DOHH2 (cell line): ENCODE measurements at regions not wholly inside any gene's neighbourhood (a gene's known extent, or its start where the extent isn't known, plus 50 kb on each side); places are given as distances from the start of the nearest gene placed in this dataset.

Source experiments
- H3F3A ChIP-seq: fragments of 200-600 bp; sonication (generic), shearing (Covaris generic); 2 replicates; pipeline ENCODE4 v1.6.0; 2016; ENCODE audit warnings: antibody characterized with exemption, mild to moderate bottlenecking; ENCODE audit not compliant: control insufficient read depth, insufficient read depth
- H3K27ac ChIP-seq: fragments of 200-600 bp; sonication (generic); 2 replicates; pipeline ENCODE4 v1.5.1; 2014; ENCODE audit warnings: low read depth, mild to moderate bottlenecking, low read length, moderate library complexity
- H3K27me3 ChIP-seq: fragments of 200-600 bp; sonication (generic); 2 replicates; pipeline ENCODE4 v1.6.1; 2014; ENCODE audit warnings: mild to moderate bottlenecking, low read length, mixed read lengths; ENCODE audit not compliant: control insufficient read depth
- H3K36me3 ChIP-seq: fragments of 200-600 bp; sonication (generic); 2 replicates; pipeline ENCODE4 v1.6.1; 2014; ENCODE audit warnings: mild to moderate bottlenecking, low read length, moderate library complexity, mixed read lengths; ENCODE audit not compliant: control insufficient read depth
- H3K4me1 ChIP-seq: fragments of 200-600 bp; sonication (generic); 2 replicates; pipeline ENCODE4 v1.6.1; 2014; ENCODE audit warnings: mild to moderate bottlenecking, low read length, mixed read lengths; ENCODE audit not compliant: control insufficient read depth
- H3K4me2 ChIP-seq: fragments of 200-600 bp; sonication (generic); 2 replicates; pipeline ENCODE4 v1.6.0; 2014; ENCODE audit warnings: mild to moderate bottlenecking, low read length, moderate library complexity
- H3K4me3 ChIP-seq: fragments of 200-600 bp; sonication (generic); 2 replicates; pipeline ENCODE4 v1.5.1; 2014; ENCODE audit warnings: mild to moderate bottlenecking, low read length, mixed read lengths
- H3K79me2 ChIP-seq: fragments of 200-600 bp; sonication (generic); 2 replicates; pipeline ENCODE4 v1.6.1; 2014; ENCODE audit warnings: mild to moderate bottlenecking, low read length, mixed read lengths; ENCODE audit not compliant: control insufficient read depth
- H3K9me2 ChIP-seq: fragments of 200-600 bp; sonication (generic); replicated peaks from 2 replicates; pipeline ENCODE4 v1.6.1; 2014; ENCODE audit warnings: mild to moderate bottlenecking, low read length, mixed read lengths; ENCODE audit not compliant: control insufficient read depth
- H3K9me3 ChIP-seq: fragments of 200-600 bp; sonication (generic); 2 replicates; pipeline ENCODE4 v1.6.1; 2014; ENCODE audit warnings: antibody characterized with exemption, low read length, mixed read lengths; ENCODE audit not compliant: control insufficient read depth, insufficient read depth
- H4K20me1 ChIP-seq: fragments of 200-600 bp; sonication (generic); 2 replicates; pipeline ENCODE4 v1.6.0; 2014; ENCODE audit warnings: low read depth, mild to moderate bottlenecking, antibody characterized with exemption, low read length, moderate library complexity; ENCODE audit not compliant: control insufficient read depth, insufficient read depth
- CTCF ChIP-seq: fragments of 200-600 bp; sonication (generic); IDR thresholded peaks from one replicate; pipeline ENCODE4 v1.5.1; 2014; ENCODE audit warnings: antibody characterized with exemption, mild to moderate bottlenecking, low read depth, low read length; ENCODE audit not compliant: poor library complexity, severe bottlenecking
- EZH2phosphoT487 ChIP-seq: fragments of 200-600 bp; sonication (generic); IDR thresholded peaks from 2 replicates; pipeline ENCODE4 v1.6.1; 2017; ENCODE audit warnings: borderline replicate concordance, mild to moderate bottlenecking, antibody characterized with exemption, low read length, moderate library complexity, mixed read lengths

GRCh38 chr16:14371778-14372431 lies 258.2 kb downstream of the PARN start:
- Histone ChIP-seq H3K9me3 (no peaks in the 10 kb centered on the region), H3K4me3 (no peak overlapping the region), H3K79me2 (no peaks in the 10 kb centered on the region), H3K36me3 (no peaks in the 10 kb centered on the region), H3K4me1 (peaks cover 17% of the 10 kb centered on the region), H3K9me2 (no peaks in the 10 kb centered on the region), H3F3A (no peaks in the 10 kb centered on the region), H3K27me3 (no peaks in the 10 kb centered on the region), H3K27ac (no peak overlapping the region), H3K4me2 (0 out of 2 replicates have a peak overlapping the region, but pooled peaks have one; percentile 11), H4K20me1 (no peaks in the 10 kb centered on the region)
- no peak for TF ChIP-seq CTCF
- TF ChIP-seq EZH2phosphoT487 = no peak

- H3K27me3 ChIP-seq = no peaks in the 10 kb centered on the region
- no peak overlapping the region for H3K4me3 ChIP-seq
- TF ChIP-seq CTCF (no peak), EZH2phosphoT487 (no peak)
- H3K27ac ChIP-seq = no peak overlapping the region
- no peaks in the 10 kb centered on the region for H3K79me2 ChIP-seq
- H3K9me2 ChIP-seq = no peaks in the 10 kb centered on the region
- H3K9me3 ChIP-seq = no peaks in the 10 kb centered on the region
- H3K36me3 ChIP-seq = no peaks in the 10 kb centered on the region
- no peaks in the 10 kb centered on the region for H3F3A ChIP-seq
- peaks cover 11% of the 10 kb centered on the region for H3K4me1 ChIP-seq
- H3K4me2 ChIP-seq = no peak overlapping the region
- H4K20me1 ChIP-seq = no peaks in the 10 kb centered on the region
Measured at GRCh38 chr16:14370736-14371234, 259.3 kb downstream of the PARN start.

- H3K27ac ChIP-seq = no peak overlapping the region
- H3K79me2 ChIP-seq = no peaks in the 10 kb centered on the region
- peaks cover 9% of the 10 kb centered on the region for H3K4me1 ChIP-seq
- H3K27me3 ChIP-seq = no peaks in the 10 kb centered on the region
- H3K9me2 ChIP-seq = no peaks in the 10 kb centered on the region
- TF ChIP-seq EZH2phosphoT487 = no peak
- H3K9me3 ChIP-seq = no peaks in the 10 kb centered on the region
- no peaks in the 10 kb centered on the region for H4K20me1 ChIP-seq
- H3F3A ChIP-seq = no peaks in the 10 kb centered on the region
- no peaks in the 10 kb centered on the region for H3K36me3 ChIP-seq
- H3K4me3 ChIP-seq = no peak overlapping the region
- no peak overlapping the region for H3K4me2 ChIP-seq
Measured at GRCh38 chr16:14369734-14370598, 260.1 kb downstream of the PARN start.

GRCh38 chr16:14368399-14368798 lies 261.7 kb downstream of the PARN start:
- H3K9me3 ChIP-seq = no peaks in the 10 kb centered on the region
- H3K9me2 ChIP-seq = no peaks in the 10 kb centered on the region
- no peak overlapping the region for H3K4me3 ChIP-seq
- H3K36me3 ChIP-seq = no peaks in the 10 kb centered on the region
- TF ChIP-seq CTCF (no peak), EZH2phosphoT487 (no peak)
- no peak overlapping the region for H3K27ac ChIP-seq
- no peak overlapping the region for H3K4me2 ChIP-seq
- H3K79me2 ChIP-seq = no peaks in the 10 kb centered on the region
- peaks cover 9% of the 10 kb centered on the region for H3K4me1 ChIP-seq
- no peaks in the 10 kb centered on the region for H3K27me3 ChIP-seq
- no peaks in the 10 kb centered on the region for H3F3A ChIP-seq
- no peaks in the 10 kb centered on the region for H4K20me1 ChIP-seq
